ENCODE measurements at regions not wholly inside any gene's neighbourhood (a gene's known extent, or its start where the extent isn't known, plus 50 kb on each side); places are given as distances from the start of the nearest gene placed in this dataset.

DNA sequence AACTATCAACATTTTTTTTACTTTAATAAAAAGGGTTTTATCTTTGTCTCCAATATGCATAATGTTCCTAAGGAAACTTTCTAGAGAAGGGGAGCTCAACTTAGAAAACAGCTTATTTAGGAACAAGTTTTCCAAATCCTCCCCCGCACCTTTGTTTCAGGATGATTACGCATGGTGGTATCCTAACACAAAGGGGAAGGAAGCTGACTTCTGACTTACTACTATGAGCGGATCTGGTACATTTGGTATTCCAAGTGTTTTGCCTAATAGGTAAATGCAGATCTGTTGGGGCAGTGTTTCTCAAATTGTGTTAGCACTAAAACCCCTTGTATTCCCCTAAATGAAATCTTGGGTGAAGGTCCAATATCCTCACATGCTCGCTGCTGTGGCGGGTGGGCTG lies 229.3 kb upstream of the KLF14 start:
- no peak overlapping the region for H3K4me3 ChIP-seq (ENCODE audit: low read depth, low read length)
- DNase-seq (ENCODE audit: low read depth), result no peak
- TF ChIP-seq CTCF (conservative IDR thresholded peaks at IDR 0.05; ENCODE audit: low read depth, low read length), result no peak

DNA sequence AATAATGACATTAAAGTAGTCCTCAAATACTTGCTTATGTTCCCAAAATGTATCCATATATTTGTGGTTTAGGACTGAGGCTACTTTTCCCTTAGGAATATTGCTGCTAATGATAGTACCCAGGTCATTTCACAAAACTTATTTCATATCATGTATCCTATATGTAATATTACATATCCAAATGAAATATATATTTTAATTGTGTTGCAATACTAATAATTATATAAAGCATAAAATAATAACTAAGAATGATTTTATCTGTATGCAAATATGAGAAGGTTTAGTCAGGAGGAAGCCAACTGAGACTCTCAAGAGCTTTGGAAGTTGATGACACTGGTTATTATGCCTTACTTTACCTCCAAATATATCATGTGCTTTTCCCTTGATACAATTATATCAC lies 231.5 kb upstream of the KLF14 start:
- no peak for TF ChIP-seq CTCF (conservative IDR thresholded peaks at IDR 0.05; ENCODE audit: low read depth, low read length)
- no peak for DNase-seq (ENCODE audit: low read depth)
- H3K4me3 ChIP-seq (ENCODE audit: low read depth, low read length), result no peak overlapping the region

DNA sequence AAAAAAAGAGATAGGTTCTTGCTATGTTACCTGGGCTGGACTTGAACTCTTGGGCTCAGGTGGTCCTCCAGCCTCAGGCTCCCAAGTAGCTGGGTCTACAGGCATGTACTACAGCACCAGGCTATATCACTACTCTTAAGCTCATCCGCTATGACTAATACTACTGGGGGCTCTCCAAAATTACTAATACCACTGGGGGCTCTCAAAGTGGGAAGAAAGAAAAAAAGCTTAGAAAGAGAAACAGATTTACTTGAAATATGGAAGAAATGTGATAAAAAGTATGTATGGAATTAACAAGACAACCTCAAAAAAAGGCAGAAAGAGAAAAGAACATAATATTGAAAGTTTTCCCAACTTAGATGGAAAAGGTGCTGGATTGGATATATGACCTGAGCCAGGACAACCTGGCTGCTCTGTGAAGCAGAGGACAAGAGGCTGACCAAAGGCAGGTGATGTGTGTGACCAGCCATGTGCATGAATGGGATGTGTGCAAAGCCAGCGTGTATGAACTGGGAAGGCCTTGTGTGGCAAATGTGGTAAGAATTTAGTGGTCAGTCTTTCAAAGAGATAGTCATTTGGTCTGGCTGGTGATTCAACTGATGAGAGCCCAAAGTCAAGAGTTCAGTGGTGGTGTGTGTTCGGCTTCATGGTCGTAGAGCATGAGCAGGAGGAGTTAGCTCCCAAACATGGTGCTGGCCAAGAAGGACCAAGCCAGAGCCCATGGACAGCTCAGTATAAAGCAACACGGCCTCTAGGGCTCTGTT lies 232.4 kb upstream of the KLF14 start:
- DNase-seq (ENCODE audit: low read depth), result peak; percentile 48
- no peak overlapping the region for H3K4me3 ChIP-seq (ENCODE audit: low read depth, low read length)
- TF ChIP-seq CTCF (conservative IDR thresholded peaks at IDR 0.05; ENCODE audit: low read depth, low read length), result no peak

GRCh38 chr7:130970196-130970595 lies 236.2 kb upstream of the KLF14 start:
- H3K4me3 ChIP-seq (ENCODE audit: low read depth, low read length), result no peak overlapping the region
- no peak for DNase-seq (ENCODE audit: low read depth)
- TF ChIP-seq CTCF (conservative IDR thresholded peaks at IDR 0.05; ENCODE audit: low read depth, low read length), result no peak

DNA sequence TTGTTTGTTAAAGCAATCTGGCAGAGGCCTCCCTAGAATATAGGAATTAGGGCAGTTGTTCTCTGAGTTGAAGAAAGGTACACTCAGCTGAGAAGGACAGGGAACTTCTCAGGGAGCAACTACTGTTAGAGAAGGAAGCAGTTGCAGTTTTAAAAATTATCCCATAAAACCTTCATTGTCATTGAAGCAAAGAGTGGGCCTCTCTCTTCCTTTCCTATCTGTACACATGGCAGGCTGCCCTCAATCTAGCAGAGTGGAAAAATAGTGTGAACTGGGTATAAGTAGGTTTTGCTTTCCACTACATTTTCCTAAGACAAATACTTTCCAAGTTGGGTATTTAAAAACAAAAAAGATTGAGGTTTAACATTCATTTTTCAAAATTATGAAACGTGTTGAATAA lies 236.7 kb upstream of the KLF14 start:
- H3K4me3 ChIP-seq (ENCODE audit: low read depth, low read length), result no peak overlapping the region
- TF ChIP-seq CTCF (conservative IDR thresholded peaks at IDR 0.05; ENCODE audit: low read depth, low read length), result no peak
- DNase-seq (ENCODE audit: low read depth), result no peak

DNA sequence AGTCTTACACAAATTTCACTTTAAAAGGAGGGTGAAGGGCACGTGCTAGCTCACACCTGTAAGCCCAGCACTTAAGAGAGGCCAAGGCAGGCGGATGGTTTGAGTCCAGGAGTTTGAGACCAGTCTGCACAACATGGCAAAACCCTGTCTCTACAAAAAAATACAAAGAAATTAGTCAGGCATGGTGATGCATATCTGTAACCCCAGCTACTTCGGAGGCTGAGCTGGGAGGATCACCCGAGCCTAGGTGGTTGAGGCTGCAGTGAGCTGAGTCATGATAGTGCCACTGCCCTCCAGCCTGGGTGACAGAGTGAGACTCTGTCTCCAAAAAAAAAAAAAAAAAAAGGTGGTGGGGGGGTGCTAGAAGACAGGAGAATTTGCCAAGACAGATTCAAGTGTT lies 237.3 kb upstream of the KLF14 start:
- DNase-seq (ENCODE audit: low read depth), result no peak
- no peak overlapping the region for H3K4me3 ChIP-seq (ENCODE audit: low read depth, low read length)
- TF ChIP-seq CTCF (conservative IDR thresholded peaks at IDR 0.05; ENCODE audit: low read depth, low read length), result no peak

- no peak for TF ChIP-seq CTCF (conservative IDR thresholded peaks at IDR 0.05; ENCODE audit: low read depth, low read length)
- no peak for DNase-seq (ENCODE audit: low read depth)
- H3K4me3 ChIP-seq (ENCODE audit: low read depth, low read length), result no peak overlapping the region
Observed at GRCh38 chr7:130972201-130972600, 238.2 kb upstream of the KLF14 start.
